Thymus (tissue), 11 donors: ENCODE measurements at regions not wholly inside any gene's neighbourhood (a gene's known extent, or its start where the extent isn't known, plus 50 kb on each side); places are given as distances from the start of the nearest gene placed in this dataset.
A peak's percentile ranks its signal among the peaks of the same experiment; 100 is the strongest.

Experiments
- DNase-seq, 9 donors: peaks; one replicate each; pipeline ENCODE4 v3.0.0-alpha.2; 2013; ENCODE audit warnings: low spot score in 9 of 9, low read depth in 6 of 9, missing footprints in 1 of 9
- H3K27ac ChIP-seq, 2 donors: one replicate each; pipeline ENCODE4 v1.5.1; 2013; ENCODE audit warnings: control low read depth in 1 of 2, low read depth in 1 of 2, low read length in 1 of 2, mild to moderate bottlenecking in 1 of 2, moderate library complexity in 1 of 2
- H3K27me3 ChIP-seq, 2 donors: one replicate each; pipeline ENCODE4 v1.5.1; 2013; ENCODE audit warnings: low read length in 1 of 2; ENCODE audit not compliant: control insufficient read depth in 2 of 2, insufficient read depth in 1 of 2
- H3K36me3 ChIP-seq, 2 donors: one replicate each; pipeline ENCODE4 v1.5.1; 2013; ENCODE audit warnings: low read length in 1 of 2, mild to moderate bottlenecking in 1 of 2, moderate library complexity in 1 of 2; ENCODE audit not compliant: control insufficient read depth in 2 of 2, insufficient read depth in 2 of 2
- H3K4me1 ChIP-seq, 2 donors: one replicate each; pipeline ENCODE4 v1.5.1; 2013; ENCODE audit warnings: low read length in 2 of 2; ENCODE audit not compliant: control insufficient read depth in 2 of 2, insufficient read depth in 2 of 2
- H3K4me3 ChIP-seq, 2 donors: one replicate each; pipeline ENCODE4 v1.5.1; 2013; ENCODE audit warnings: low read length in 2 of 2, control low read depth in 1 of 2, mild to moderate bottlenecking in 1 of 2
- H3K9me3 ChIP-seq, 2 donors: one replicate each; pipeline ENCODE4 v1.5.1; 2013; ENCODE audit warnings: low read length in 1 of 2, mild to moderate bottlenecking in 1 of 2; ENCODE audit not compliant: control insufficient read depth in 2 of 2, insufficient read depth in 1 of 2
- WGBS: extraction: QIAGEN DNeasy Blood & Tissue Kit; methylation state at CpG from one replicate; pipeline ENCODE4 v1.1.7; 2013; 5-methylcytosine and 5-hydroxymethylcytosine counted together
- donor health status: healthy.

DNA sequence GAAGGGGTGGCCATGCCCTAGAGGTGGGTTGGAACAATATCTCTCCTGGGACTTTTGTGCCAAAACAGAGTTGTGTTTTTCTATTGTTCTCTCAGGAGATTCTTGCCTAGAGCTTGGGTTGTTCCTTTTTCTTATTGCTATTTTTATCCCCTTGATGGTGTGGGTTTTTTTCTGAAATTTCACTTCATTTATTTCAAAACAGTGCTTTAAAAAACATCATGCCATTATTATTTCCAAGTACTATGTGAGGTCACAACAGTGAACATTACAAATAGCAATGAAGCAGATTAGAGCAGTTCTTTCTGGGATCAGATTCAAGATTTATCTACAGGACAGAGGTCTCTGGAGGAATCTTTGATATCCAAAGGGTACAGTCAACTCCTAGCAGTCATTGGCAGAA is 76.6 kb downstream of the ACTBL2 start:
- H3K4me3 ChIP-seq = no peak overlapping the region
- no peaks in the 10 kb centered on the region for H3K9me3 ChIP-seq
- no peak overlapping the region for H3K27ac ChIP-seq
- DNase-seq = no peak
- no peaks in the 10 kb centered on the region for H3K27me3 ChIP-seq
- no peaks in the 10 kb centered on the region for H3K4me1 ChIP-seq
- no peaks in the 10 kb centered on the region for H3K36me3 ChIP-seq

DNA sequence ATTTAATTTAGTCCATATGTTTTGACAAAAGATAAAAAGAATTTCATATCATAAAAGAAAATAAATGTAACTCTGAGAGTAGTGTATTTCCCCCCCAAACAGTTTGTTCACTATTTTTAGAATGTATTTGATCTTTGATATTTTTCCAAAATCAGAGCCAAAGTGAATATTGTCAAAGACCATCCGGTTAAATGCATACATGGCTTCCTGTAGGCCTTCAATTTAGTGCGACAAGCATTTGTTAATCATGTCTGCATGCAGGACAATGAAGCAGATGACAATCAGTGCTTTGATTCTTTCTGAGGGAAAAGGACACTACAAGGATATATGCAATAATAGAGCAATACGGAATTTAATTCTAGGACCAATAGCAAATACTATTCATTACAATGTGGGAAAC is 79.8 kb downstream of the ACTBL2 start:
- H3K27ac ChIP-seq = no peak overlapping the region
- no peaks in the 10 kb centered on the region for H3K4me1 ChIP-seq
- H3K4me3 ChIP-seq = no peak overlapping the region
- no peaks in the 10 kb centered on the region for H3K9me3 ChIP-seq
- H3K27me3 ChIP-seq = no peaks in the 10 kb centered on the region
- DNase-seq = no peak
- WGBS = 96% methylated on average over 3 of the region's 3 CpGs
- no peaks in the 10 kb centered on the region for H3K36me3 ChIP-seq

DNA sequence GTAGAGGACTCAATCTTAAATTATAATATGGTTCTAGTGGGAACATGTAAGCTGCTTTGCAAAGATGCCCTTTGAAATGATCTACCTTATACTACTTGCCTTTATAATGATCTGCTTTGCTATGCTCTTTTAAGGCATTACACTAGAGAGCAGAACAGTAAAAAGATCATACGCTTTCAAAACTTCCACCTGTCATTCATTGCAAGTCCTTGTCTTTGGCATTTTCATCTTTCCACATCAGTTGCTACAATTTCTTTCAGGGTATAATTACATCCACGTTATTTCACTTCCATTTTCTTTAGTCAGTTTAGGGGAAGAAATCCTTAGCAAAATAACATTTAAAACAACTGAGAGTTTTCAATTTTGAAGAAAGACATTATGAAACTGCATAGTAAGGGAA is 80.3 kb downstream of the ACTBL2 start:
- Histone ChIP-seq H3K9me3 (no peaks in the 10 kb centered on the region), H3K4me3 (no peak overlapping the region), H3K27me3 (no peaks in the 10 kb centered on the region), H3K36me3 (no peaks in the 10 kb centered on the region), H3K27ac (no peak overlapping the region), H3K4me1 (no peaks in the 10 kb centered on the region)
- WGBS = 88% methylated on average over 2 of the region's 2 CpGs
- DNase-seq = no peak

DNA sequence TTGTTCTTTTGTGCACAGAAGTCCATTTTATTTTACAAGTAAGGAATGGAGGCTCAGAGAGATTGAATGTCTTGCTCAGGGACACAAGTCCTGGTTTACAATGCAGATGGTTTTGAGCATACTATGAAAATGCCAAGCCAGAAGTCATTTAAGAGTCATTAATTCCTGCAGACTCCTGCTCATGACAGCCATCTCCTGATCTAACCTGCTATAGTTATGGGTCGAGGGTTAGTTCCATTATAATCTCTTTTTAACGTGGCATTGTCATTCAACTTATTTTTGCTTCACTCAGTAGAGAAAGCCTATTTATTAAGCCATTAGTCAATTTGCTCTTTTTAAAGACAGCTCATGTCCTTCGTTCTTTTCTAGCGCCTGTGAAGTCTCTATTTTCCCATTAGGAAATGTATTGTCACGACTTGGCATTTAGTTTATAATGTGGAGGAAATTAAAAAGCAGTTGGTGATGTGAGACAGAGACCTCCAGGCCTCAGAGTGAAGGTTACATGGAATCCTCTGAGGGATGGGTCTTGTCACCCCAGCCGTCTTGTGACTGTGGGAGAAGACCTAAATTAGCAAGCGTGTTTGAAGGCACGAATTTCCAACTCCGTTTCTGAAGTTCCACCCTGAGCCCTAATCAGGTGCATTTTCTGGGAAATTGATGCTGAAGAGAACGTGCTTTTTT is 84.1 kb downstream of the ACTBL2 start:
- no peak overlapping the region for H3K4me3 ChIP-seq
- H3K27me3 ChIP-seq = no peaks in the 10 kb centered on the region
- 97% methylated on average over 10 of the region's 10 CpGs for WGBS
- H3K36me3 ChIP-seq = no peaks in the 10 kb centered on the region
- H3K4me1 ChIP-seq = no peaks in the 10 kb centered on the region
- H3K27ac ChIP-seq = no peak overlapping the region
- DNase-seq = no peak
- H3K9me3 ChIP-seq = no peaks in the 10 kb centered on the region

DNA sequence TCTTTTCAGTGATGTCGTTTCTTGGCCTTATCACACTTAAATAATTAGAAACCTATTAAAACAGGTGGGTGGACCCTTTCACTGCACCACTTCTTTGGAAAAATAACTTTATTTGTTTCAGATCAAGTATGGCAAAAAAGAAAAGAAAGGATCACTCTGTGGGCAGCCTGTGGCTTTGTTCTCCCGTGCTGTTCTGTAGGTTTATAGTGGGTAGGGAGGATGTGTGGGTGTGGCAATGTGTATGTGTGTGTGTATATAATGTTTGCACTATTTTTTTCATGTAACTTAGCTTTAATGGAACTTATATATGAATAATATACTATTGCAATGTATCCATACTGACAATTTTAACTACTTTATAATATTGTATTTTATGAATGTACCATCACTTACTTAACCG is 85.9 kb downstream of the ACTBL2 start:
- Histone ChIP-seq H3K27ac (no peak overlapping the region), H3K4me3 (no peak overlapping the region), H3K36me3 (no peaks in the 10 kb centered on the region), H3K27me3 (no peaks in the 10 kb centered on the region), H3K9me3 (no peaks in the 10 kb centered on the region), H3K4me1 (no peaks in the 10 kb centered on the region)
- no peak for DNase-seq
- WGBS = 69% methylated on average over 3 of the region's 3 CpGs

DNA sequence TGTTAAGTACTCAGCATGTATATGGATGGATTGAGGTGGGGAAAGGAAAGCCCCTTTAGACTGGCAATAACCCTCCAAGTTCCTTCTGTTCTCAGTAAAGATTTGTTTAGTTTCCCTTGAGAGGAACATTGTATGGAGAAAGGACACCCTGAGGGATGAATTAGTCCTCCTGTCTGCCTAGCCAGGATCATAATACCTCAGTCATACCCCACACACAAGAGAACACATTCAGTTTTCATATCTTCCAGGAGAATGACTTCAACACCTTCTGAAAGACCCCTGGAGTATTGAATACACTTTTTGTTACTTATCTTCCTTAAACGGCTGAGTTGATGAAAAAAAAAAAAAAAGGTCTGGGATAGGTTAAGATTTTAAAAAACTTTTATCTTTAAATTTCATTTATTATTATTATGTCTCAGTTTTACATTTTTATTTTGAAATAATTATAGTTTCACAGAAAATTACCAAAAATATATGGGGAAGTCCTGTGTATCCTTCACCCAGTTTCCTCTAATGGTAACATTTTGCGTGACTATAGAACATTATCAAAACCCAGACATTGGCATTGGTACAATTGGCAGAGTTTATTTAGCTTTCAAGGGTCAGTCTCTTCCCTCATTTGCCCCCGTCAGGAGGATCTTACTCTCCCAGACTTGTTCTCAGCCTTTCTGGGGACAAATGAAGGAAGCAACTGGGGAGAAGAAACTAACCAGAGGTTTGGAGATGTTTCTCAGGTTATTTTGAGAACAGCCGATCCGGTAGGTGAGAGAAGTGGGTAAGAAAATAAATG is 88.0 kb downstream of the ACTBL2 start:
- H3K4me1 ChIP-seq = no peaks in the 10 kb centered on the region
- no peak for DNase-seq
- H3K27me3 ChIP-seq = no peaks in the 10 kb centered on the region
- H3K4me3 ChIP-seq = no peak overlapping the region
- H3K9me3 ChIP-seq = no peaks in the 10 kb centered on the region
- 97% methylated on average over 5 of the region's 5 CpGs for WGBS
- no peaks in the 10 kb centered on the region for H3K36me3 ChIP-seq
- no peak overlapping the region for H3K27ac ChIP-seq

DNA sequence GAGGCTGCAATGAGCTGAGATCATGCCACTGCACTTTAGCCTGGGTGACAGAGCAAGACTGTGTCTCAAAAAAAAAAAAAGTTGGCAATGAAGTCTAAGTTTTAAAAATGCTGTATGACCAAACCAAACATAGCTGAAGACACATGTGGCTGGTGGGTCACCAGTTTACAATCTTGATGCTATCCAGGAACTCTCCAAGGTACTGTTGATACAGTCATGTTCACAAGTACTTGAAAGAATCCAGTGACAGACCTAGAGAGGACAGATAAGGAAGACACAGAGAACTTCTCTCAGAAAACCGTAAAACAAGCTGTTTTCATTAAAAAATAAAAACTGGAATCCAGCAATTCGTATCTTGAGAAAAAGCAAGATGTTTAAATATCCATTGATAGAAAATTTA is 95.7 kb downstream of the ACTBL2 start:
- no peaks in the 10 kb centered on the region for H3K36me3 ChIP-seq
- no peaks in the 10 kb centered on the region for H3K27me3 ChIP-seq
- no peaks in the 10 kb centered on the region for H3K9me3 ChIP-seq
- 92% methylated on average over 2 of the region's 2 CpGs for WGBS
- no peak overlapping the region for H3K4me3 ChIP-seq
- DNase-seq = no peak
- no peak overlapping the region for H3K27ac ChIP-seq
- H3K4me1 ChIP-seq = peaks cover 0 to 3% of the 10 kb centered on the region in 2 donors

DNA sequence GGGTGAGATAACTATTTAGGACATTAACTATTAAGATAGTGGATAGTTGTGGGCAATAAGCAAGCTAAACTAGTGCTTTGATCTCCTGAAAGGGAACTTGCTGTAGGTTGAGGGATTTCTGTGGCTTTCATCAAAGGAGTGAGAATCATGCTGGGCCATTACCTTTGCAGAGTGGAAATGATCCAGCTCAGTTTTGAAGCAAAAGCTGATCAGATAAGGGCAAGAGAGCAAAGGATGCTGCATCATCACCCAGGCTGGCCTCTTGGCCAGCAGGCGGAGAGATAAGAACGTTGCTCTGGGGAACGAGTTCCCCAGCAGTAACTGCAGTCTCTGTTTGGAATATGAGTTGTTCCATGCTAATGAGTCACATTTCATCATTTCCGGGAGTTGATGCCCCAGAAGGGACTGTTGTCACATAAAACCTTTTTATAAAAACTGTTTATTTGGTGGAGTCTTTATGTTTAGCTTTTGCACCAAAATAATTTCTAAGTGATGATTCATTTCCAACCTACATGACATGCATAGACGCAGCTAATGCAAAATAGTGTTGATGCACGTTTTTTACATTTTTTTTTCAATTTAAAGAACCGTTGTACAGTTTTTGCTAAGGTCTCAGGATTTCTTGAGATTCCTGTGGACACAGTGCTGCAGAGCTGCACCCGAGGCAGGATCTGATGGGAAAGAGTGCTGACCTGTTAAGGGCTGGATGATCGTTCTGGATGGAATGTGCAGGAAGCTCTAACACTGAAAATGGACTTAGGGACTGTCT is 99.3 kb downstream of the ACTBL2 start:
- H3K9me3 ChIP-seq = no peaks in the 10 kb centered on the region
- H3K27me3 ChIP-seq = no peaks in the 10 kb centered on the region
- DNase-seq = peak in 3 of 9 donors; percentile 3 to 23 (median 23)
- H3K27ac ChIP-seq = no peak overlapping the region
- peaks cover 0 to 3% of the 10 kb centered on the region in 2 donors for H3K4me1 ChIP-seq
- no peak overlapping the region for H3K4me3 ChIP-seq
- WGBS = 68% methylated on average over 9 of the region's 9 CpGs
- H3K36me3 ChIP-seq = no peaks in the 10 kb centered on the region

DNA sequence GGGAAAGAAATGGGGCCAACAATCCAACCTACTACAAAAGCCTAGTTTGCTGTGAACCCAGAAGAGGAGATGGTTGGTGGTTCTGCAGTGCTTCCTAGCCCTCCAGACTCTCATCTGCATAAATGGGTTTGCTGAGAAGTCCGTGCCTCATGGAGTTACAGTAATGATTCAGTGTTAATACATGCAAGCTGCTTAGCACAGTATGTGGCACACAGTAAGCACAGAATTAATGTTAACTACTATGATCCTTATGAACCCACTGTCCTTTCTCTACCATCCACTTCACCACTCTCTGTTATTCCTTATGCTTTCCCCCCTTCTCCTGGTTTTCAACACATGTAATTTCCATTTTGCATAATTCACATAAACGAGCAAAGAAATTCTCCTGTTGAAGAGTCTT is 100.0 kb downstream of the ACTBL2 start:
- Histone ChIP-seq H3K27ac (no peak overlapping the region), H3K9me3 (no peaks in the 10 kb centered on the region), H3K4me3 (no peak overlapping the region), H3K4me1 (peaks cover 0 to 3% of the 10 kb centered on the region in 2 donors), H3K27me3 (no peaks in the 10 kb centered on the region), H3K36me3 (no peaks in the 10 kb centered on the region)
- DNase-seq = no peak
- WGBS = 95% methylated on average over 2 of the region's 2 CpGs
